HCT116 (cell line): ENCODE measurements at regions not wholly inside any gene's neighbourhood (a gene's known extent, or its start where the extent isn't known, plus 50 kb on each side); places are given as distances from the start of the nearest gene placed in this dataset.

Experiments used
- ATAC-seq: fragments of 200-7000 bp; cut with Tn5 transposase; 2 replicates; pipeline ENCODE4 v1.9.1; 2020; ENCODE audit warnings: mild to moderate bottlenecking, moderate library complexity
- BruUV-seq: library from RNA; stranded (reverse); fragments of 400-500 nt; replicated peaks from 2 replicates; lab custom pipeline; 2021; lab: Mats Ljungman, UMichigan
- CTCF ChIA-PET: fragments of 300-600 bp; sonication (Branson Sonifier 250); formaldehyde crosslinking; loops from one replicate; lab custom pipeline; 2021; ENCODE audit warnings: antibody characterized with exemption; lab: Charles Lee
- POLR2A ChIA-PET: fragments of 300-600, 350-600 bp; sonication (Branson Sonifier 250); formaldehyde crosslinking; loops from one replicate; lab custom pipeline; 2021; ENCODE audit warnings: antibody characterized with exemption; lab: Charles Lee
- RAD21 ChIA-PET, 2 experiments: fragments of 300-600 bp; sonication (Branson Sonifier 250); formaldehyde crosslinking; loops; one replicate each; lab custom pipeline; 2023; ENCODE audit warnings: low total read pairs in 2 of 2; ENCODE audit not compliant: uncharacterized antibody in 2 of 2, unreplicated experiment in 2 of 2, low non-redundant PET in 1 of 2; lab: Charles Lee
- DNase-seq: peaks from one replicate; pipeline ENCODE4 v3.0.0-alpha.2; 2010; ENCODE audit warnings: low read depth, low spot score
- H2AFZ ChIP-seq: fragments of 200-600 bp; shearing (Covaris generic), sonication (generic); 2 replicates; pipeline ENCODE4 v1.6.1; 2017; ENCODE audit warnings: low read depth, mixed run types, mixed read lengths, antibody characterized with exemption, low read length; ENCODE audit not compliant: poor library complexity, severe bottlenecking
- H3K27ac ChIP-seq: 2 replicates; pipeline ENCODE4 v1.5.1; 2012; ENCODE audit warnings: low read depth, low read length
- H3K27me3 ChIP-seq: fragments of 200-600 bp; sonication (generic); 2 replicates; pipeline ENCODE4 v1.6.1; 2016; ENCODE audit warnings: mixed run types, low read length, mixed read lengths; ENCODE audit not compliant: insufficient read depth
- H3K36me3 ChIP-seq, 2 experiments: fragments of 200-500 bp in 1 of 2; fragments of 200-600 bp in 1 of 2; sonication (Bioruptor generic) in 1 of 2; sonication (generic) in 1 of 2; 2 replicates each; pipeline versions ENCODE4 v1.5.1 to v1.6.1; 2014 to 2016; ENCODE audit warnings: low read length in 2 of 2, inconsistent platforms in 1 of 2, mixed read lengths in 1 of 2, mixed run types in 1 of 2; ENCODE audit not compliant: insufficient read depth in 2 of 2, control insufficient read depth in 1 of 2
- H3K4me1 ChIP-seq, 2 experiments: fragments of 200-600 bp in 1 of 2; sonication (generic) in 1 of 2; 2 replicates each; pipeline versions ENCODE4 v1.5.1 to v1.6.1; 2012 to 2017; ENCODE audit warnings: low read length in 2 of 2, inconsistent platforms in 1 of 2, mild to moderate bottlenecking in 1 of 2, mixed read lengths in 1 of 2, mixed run types in 1 of 2, moderate library complexity in 1 of 2; ENCODE audit not compliant: insufficient read depth in 2 of 2, control insufficient read depth in 1 of 2
- H3K4me2 ChIP-seq: fragments of 200-600 bp; sonication (generic); 2 replicates; pipeline ENCODE4 v1.6.1; 2017; ENCODE audit warnings: mixed run types, low read length, mixed read lengths
- H3K4me3 ChIP-seq, 2 experiments: fragments of 200-600 bp in 1 of 2; sonication (generic) in 1 of 2; replicated peaks in 1 of 2; 2 replicates each; pipeline ENCODE4 v1.5.1; 2011 to 2016; ENCODE audit warnings: low read length in 2 of 2, control low read depth in 1 of 2, low read depth in 1 of 2, mild to moderate bottlenecking in 1 of 2, mixed read lengths in 1 of 2, mixed run types in 1 of 2
- H3K79me2 ChIP-seq: fragments of 200-600 bp; sonication (generic); 2 replicates; pipeline ENCODE4 v1.6.1; 2017; ENCODE audit warnings: mild to moderate bottlenecking, mixed run types, low read length, moderate library complexity, mixed read lengths; ENCODE audit not compliant: insufficient read depth
- H3K9ac ChIP-seq: fragments of 200-600 bp; sonication (generic); 2 replicates; pipeline ENCODE4 v1.6.1; 2016; ENCODE audit warnings: low read length, mixed read lengths
- H3K9me2 ChIP-seq: fragments of 200-600 bp; sonication (generic), shearing (Covaris generic); 2 replicates; pipeline ENCODE4 v1.6.1; 2017; ENCODE audit warnings: mixed run types, mild to moderate bottlenecking, moderate library complexity; ENCODE audit not compliant: insufficient read depth
- H3K9me3 ChIP-seq, 2 experiments: fragments of 200-500 bp in 1 of 2; fragments of 200-600 bp in 1 of 2; sonication (Bioruptor generic) in 1 of 2; sonication (generic) in 1 of 2; 2 replicates each; pipeline ENCODE4 v1.6.1; 2014 to 2017; ENCODE audit warnings: low read length in 2 of 2, mixed read lengths in 2 of 2, inconsistent platforms in 1 of 2, low read depth in 1 of 2, mild to moderate bottlenecking in 1 of 2, mixed run types in 1 of 2, moderate library complexity in 1 of 2; ENCODE audit not compliant: control insufficient read depth in 1 of 2, insufficient read depth in 1 of 2
- H4K20me1 ChIP-seq: fragments of 200-600 bp; sonication (generic), shearing (Covaris generic); 2 replicates; pipeline ENCODE4 v1.6.1; 2017; ENCODE audit warnings: mixed run types, mild to moderate bottlenecking, moderate library complexity; ENCODE audit not compliant: insufficient read depth
- CBX3 ChIP-seq: IDR thresholded peaks from 2 replicates; pipeline ENCODE4 v1.6.1; 2012; ENCODE audit warnings: low read depth
- CEBPB ChIP-seq: IDR thresholded peaks from 2 replicates; pipeline ENCODE4 v1.6.1; 2012; ENCODE audit warnings: low read depth
- CTCF ChIP-seq, 3 experiments: fragments of 200-600 bp in 1 of 3; sonication (generic) in 1 of 3; IDR thresholded peaks in 2 of 3; conservative IDR thresholded peaks in 1 of 3; 2 replicates each; pipeline ENCODE4 v1.5.1; 2012 to 2017; ENCODE audit warnings: low read depth in 2 of 3, low read length in 2 of 3, antibody characterized with exemption in 1 of 3, borderline replicate concordance in 1 of 3, control low read depth in 1 of 3, mild to moderate bottlenecking in 1 of 3, mixed read lengths in 1 of 3, mixed run types in 1 of 3, moderate library complexity in 1 of 3; ENCODE audit not compliant: insufficient read depth in 1 of 3
- ELF1 ChIP-seq: IDR thresholded peaks from 2 replicates; pipeline ENCODE4 v1.6.1; 2012; ENCODE audit warnings: low read depth, borderline replicate concordance
- EZH2 ChIP-seq: fragments of 200-600 bp; sonication (generic); IDR thresholded peaks from 2 replicates; pipeline ENCODE4 v1.6.1; 2017; ENCODE audit warnings: antibody characterized with exemption, mixed run types
- POLR2AphosphoS5 ChIP-seq: IDR thresholded peaks from 2 replicates; pipeline ENCODE4 v1.6.1; 2011; ENCODE audit warnings: mild to moderate bottlenecking, low read depth, low read length, moderate library complexity
- REST ChIP-seq: IDR thresholded peaks from 2 replicates; pipeline ENCODE4 v1.6.1; 2012; ENCODE audit warnings: low read depth
- ZBTB33 ChIP-seq: IDR thresholded peaks from 2 replicates; pipeline ENCODE4 v1.6.1; 2011; ENCODE audit warnings: mild to moderate bottlenecking, low read length, moderate library complexity; ENCODE audit not compliant: insufficient replicate concordance; ENCODE audit errors: extremely low read depth
- ZFX ChIP-seq: fragments of 450-650 bp; IDR thresholded peaks from 2 replicates; pipeline ENCODE4 v1.6.1; 2017
- ZNF274 ChIP-seq: fragments of 200-500 bp; sonication (Bioruptor generic); IDR thresholded peaks from 2 replicates; pipeline ENCODE4 v1.6.1; 2014; ENCODE audit warnings: mild to moderate bottlenecking, low read depth, low read length, inconsistent platforms
- intact Hi-C: fragments of 100-400 bp; cut with micrococcal nuclease; formaldehyde crosslinking; loops from 2 replicates; pipeline ENCODE4 v1.10.0; 2022

- ChIA-PET CTCF (no interaction called here), RAD21 (no interaction called here), POLR2A (no interaction called here)
- no peaks in the 10 kb centered on the region for H3K4me1 ChIP-seq
- no peak overlapping the region for H2AFZ ChIP-seq
- DNase-seq (no peak), ATAC-seq (no peak)
- no peaks in the 10 kb centered on the region for H3K9me3 ChIP-seq
- H3K4me3 ChIP-seq: no peak overlapping the region
- intact Hi-C loops: no loop called here
- no peak overlapping the region for H3K9ac ChIP-seq
- no TSS peak for BruUV-seq
- H3K4me2 ChIP-seq: no peak overlapping the region
- no peaks in the 10 kb centered on the region for H3K36me3 ChIP-seq
- no peaks in the 10 kb centered on the region for H3K27me3 ChIP-seq
- no peak overlapping the region for H3K27ac ChIP-seq
- no peaks in the 10 kb centered on the region for H3K79me2 ChIP-seq
- H4K20me1 ChIP-seq: no peaks in the 10 kb centered on the region
- TF ChIP-seq ZNF274 (no peak), CBX3 (no peak), ZBTB33 (no peak), CEBPB (no peak)
- H3K9me2 ChIP-seq: no peaks in the 10 kb centered on the region
Observed at GRCh38 chr12:41768456-41768855, 376.2 kb downstream of the GXYLT1 start.

GRCh38 chr12:41762691-41763090, 382.0 kb downstream of the GXYLT1 start:
- intact Hi-C loops: no loop called here
- no peak overlapping the region for H3K4me3 ChIP-seq
- no peak overlapping the region for H3K27ac ChIP-seq
- POLR2A ChIA-PET: no interaction called here
- CTCF ChIA-PET: no interaction called here
- RAD21 ChIA-PET: no interaction called here
- DNase-seq (no peak), ATAC-seq (no peak)
- H3K79me2 ChIP-seq: no peaks in the 10 kb centered on the region
- H3K4me1 ChIP-seq: no peaks in the 10 kb centered on the region
- no peaks in the 10 kb centered on the region for H4K20me1 ChIP-seq
- no TSS peak for BruUV-seq
- no peaks in the 10 kb centered on the region for H3K9me2 ChIP-seq
- no peak overlapping the region for H3K9ac ChIP-seq
- no peak overlapping the region for H2AFZ ChIP-seq
- no peaks in the 10 kb centered on the region for H3K9me3 ChIP-seq
- H3K27me3 ChIP-seq: no peaks in the 10 kb centered on the region
- H3K36me3 ChIP-seq: no peaks in the 10 kb centered on the region
- no peak overlapping the region for H3K4me2 ChIP-seq
- TF ChIP-seq REST (no peak), CTCF (IDR thresholded peaks at IDR 0.05 in 2 of 3, conservative IDR thresholded peaks at IDR 0.05 in 1 of 3; ENCODE audit: borderline replicate concordance in 1 of 3, insufficient read depth in 1 of 3, low read depth in 2 of 3, low read length in 2 of 3) (no peak), ZBTB33 (no peak), ZFX (no peak), EZH2 (no peak), POLR2AphosphoS5 (no peak), ELF1 (no peak), ZNF274 (no peak)
